Panc1 (cell line): ENCODE measurements at regions not wholly inside any gene's neighbourhood (a gene's known extent, or its start where the extent isn't known, plus 50 kb on each side); places are given as distances from the start of the nearest gene placed in this dataset.

Experiments
- SIN3A ChIP-seq: IDR thresholded peaks from 2 replicates; pipeline ENCODE4 v1.6.1; 2012; ENCODE audit warnings: low read depth, mild to moderate bottlenecking, low read length, moderate library complexity, borderline replicate concordance; ENCODE audit not compliant: insufficient read depth
- TCF7L2 ChIP-seq: IDR thresholded peaks from 2 replicates; pipeline ENCODE4 v1.6.1; 2011; ENCODE audit warnings: mild to moderate bottlenecking, low read depth, low read length, inconsistent platforms
- TF ChIP-seq, protein P1 (sequence below): fragments of 450-650 bp; IDR thresholded peaks from 2 replicates; pipeline ENCODE4 v1.5.1; 2017; ENCODE audit warnings: mild to moderate bottlenecking
- TF ChIP-seq, protein P2 (sequence below), 2 experiments: IDR thresholded peaks; 2 replicates each; pipeline ENCODE4 v1.6.1; 2011 to 2012; ENCODE audit warnings: low read depth in 2 of 2, control low read depth in 1 of 2, low read length in 1 of 2, mild to moderate bottlenecking in 1 of 2, moderate library complexity in 1 of 2; ENCODE audit not compliant: insufficient read depth in 1 of 2

DNA sequence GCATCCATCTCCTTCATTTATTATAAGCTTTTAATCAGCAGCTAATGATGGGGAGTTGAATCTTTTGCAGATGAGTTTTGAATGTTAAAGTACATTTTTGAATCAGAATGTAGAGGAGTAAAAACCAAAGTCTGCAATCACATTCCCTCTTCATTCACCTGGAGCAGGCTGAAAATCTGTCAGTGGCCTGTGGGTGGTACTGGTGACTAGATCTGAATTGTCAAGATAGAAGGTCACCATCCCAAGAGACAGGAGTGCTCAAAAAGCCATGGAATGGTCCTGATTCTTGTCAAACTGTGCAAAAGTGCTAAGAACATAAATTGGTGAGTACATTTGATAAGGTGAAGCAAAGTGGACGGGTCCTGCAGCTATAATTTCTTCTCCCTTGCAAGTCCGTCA lies 881.3 kb upstream of the NR2F2 start:
- TF ChIP-seq, protein P1, sequence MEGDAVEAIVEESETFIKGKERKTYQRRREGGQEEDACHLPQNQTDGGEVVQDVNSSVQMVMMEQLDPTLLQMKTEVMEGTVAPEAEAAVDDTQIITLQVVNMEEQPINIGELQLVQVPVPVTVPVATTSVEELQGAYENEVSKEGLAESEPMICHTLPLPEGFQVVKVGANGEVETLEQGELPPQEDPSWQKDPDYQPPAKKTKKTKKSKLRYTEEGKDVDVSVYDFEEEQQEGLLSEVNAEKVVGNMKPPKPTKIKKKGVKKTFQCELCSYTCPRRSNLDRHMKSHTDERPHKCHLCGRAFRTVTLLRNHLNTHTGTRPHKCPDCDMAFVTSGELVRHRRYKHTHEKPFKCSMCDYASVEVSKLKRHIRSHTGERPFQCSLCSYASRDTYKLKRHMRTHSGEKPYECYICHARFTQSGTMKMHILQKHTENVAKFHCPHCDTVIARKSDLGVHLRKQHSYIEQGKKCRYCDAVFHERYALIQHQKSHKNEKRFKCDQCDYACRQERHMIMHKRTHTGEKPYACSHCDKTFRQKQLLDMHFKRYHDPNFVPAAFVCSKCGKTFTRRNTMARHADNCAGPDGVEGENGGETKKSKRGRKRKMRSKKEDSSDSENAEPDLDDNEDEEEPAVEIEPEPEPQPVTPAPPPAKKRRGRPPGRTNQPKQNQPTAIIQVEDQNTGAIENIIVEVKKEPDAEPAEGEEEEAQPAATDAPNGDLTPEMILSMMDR, result 0 out of 2 replicates have a peak, but pooled peaks have one; percentile 12
- no peak for TF ChIP-seq TCF7L2
- no peak for TF ChIP-seq SIN3A
- TF ChIP-seq, protein P2, sequence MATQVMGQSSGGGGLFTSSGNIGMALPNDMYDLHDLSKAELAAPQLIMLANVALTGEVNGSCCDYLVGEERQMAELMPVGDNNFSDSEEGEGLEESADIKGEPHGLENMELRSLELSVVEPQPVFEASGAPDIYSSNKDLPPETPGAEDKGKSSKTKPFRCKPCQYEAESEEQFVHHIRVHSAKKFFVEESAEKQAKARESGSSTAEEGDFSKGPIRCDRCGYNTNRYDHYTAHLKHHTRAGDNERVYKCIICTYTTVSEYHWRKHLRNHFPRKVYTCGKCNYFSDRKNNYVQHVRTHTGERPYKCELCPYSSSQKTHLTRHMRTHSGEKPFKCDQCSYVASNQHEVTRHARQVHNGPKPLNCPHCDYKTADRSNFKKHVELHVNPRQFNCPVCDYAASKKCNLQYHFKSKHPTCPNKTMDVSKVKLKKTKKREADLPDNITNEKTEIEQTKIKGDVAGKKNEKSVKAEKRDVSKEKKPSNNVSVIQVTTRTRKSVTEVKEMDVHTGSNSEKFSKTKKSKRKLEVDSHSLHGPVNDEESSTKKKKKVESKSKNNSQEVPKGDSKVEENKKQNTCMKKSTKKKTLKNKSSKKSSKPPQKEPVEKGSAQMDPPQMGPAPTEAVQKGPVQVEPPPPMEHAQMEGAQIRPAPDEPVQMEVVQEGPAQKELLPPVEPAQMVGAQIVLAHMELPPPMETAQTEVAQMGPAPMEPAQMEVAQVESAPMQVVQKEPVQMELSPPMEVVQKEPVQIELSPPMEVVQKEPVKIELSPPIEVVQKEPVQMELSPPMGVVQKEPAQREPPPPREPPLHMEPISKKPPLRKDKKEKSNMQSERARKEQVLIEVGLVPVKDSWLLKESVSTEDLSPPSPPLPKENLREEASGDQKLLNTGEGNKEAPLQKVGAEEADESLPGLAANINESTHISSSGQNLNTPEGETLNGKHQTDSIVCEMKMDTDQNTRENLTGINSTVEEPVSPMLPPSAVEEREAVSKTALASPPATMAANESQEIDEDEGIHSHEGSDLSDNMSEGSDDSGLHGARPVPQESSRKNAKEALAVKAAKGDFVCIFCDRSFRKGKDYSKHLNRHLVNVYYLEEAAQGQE (IDR thresholded peaks at IDR 0.05; ENCODE audit: insufficient read depth in 1 of 2, low read depth in 2 of 2, low read length in 1 of 2), result no peak
